GM12873 (cell line): ENCODE measurements at regions not wholly inside any gene's neighbourhood (a gene's known extent, or its start where the extent isn't known, plus 50 kb on each side); places are given as distances from the start of the nearest gene placed in this dataset.

ENCODE experiments used
- CTCF ChIP-seq: IDR thresholded peaks from 2 replicates; pipeline ENCODE4 v1.5.1; 2012; ENCODE audit warnings: low read depth, mild to moderate bottlenecking, moderate library complexity, low read length, control low read depth; ENCODE audit not compliant: insufficient read depth; ENCODE audit errors: missing control alignments

GRCh38 chr15:62957130-62957529, 85.4 kb upstream of the TPM1 start:
- TF ChIP-seq CTCF = no peak

GRCh38 chr15:62958528-62959363, 83.8 kb upstream of the TPM1 start:
- TF ChIP-seq CTCF = no peak

DNA sequence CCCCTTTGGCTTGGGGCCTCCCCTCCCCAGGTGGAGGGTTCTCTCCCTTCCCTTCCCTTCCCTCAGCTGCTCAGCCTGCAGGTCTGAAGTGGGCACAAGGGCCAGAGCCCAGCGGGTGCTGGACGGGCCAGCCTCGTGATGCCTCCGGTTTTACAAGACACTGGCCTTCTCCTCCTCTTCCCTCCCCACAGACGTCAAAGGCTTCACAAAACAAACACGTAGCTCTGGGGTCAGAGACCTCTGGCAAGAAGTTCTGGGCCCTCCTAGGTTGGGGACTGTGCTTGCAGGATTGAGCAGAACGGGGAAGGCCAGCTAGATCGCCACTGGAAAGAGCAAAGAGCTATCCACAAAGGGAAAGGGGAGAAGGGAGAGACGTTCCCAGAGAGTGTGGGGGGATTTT, 81.4 kb upstream of the TPM1 start:
- no peak for TF ChIP-seq CTCF

- TF ChIP-seq CTCF = no peak
These were observed 80.2 kb upstream of the TPM1 start for GRCh38 chr15:62962101-62962995.

DNA sequence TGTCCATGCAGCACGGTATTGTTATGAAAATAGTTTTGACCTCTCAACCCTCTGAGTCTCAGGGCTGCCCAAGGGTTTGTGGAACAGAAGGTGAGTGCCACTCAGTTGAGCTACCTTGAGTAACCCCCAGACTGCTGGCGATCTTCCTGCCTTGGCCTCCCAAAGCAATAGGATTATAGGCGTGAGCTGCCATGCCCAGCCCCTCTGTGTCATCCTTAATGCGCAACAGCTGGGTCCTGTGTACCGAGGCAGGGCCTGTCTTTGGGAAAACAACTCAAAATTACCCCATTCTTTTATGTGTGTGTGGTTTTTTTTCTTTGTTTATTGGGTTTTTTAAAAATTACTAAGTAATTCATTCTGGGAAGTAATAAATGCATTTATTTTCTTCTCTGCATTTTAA, 78.3 kb upstream of the TPM1 start:
- TF ChIP-seq CTCF = no peak

DNA sequence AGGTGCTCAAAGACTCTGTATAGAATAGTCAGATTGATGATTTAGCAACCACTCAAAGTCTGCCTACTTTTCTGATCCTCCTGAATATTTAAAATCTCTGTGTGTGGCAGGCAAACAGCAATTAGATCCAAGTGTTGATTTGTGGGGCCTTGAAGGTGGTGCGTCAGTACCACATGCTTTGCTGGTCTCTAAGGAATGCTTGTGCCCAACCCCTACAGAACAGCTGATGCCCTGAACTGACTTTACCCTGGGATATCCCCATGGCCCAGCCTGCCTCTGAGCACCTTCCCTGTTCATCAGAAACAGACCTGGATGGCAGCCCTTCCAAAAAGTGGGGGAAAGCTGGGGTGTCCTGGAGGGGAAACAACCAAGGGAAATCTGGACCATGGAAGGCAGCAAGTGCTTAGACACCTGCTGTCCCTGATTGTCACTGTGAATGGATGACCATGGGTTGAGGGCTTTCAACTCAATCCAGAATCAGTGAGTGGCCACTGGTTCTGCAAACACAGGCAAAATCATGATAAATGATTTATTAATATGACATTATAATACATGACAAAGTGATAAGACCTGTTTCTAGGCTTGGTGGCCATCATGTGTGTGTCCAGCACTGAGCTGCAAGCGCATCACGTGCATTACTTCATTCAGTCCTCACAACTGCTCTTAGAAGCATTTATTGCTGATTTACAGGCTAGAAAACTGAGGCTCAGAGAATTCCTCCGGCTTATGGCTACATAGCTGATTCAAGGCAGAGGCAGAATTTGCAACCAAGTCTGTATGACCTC, 76.1 kb upstream of the TPM1 start:
- no peak for TF ChIP-seq CTCF
